Liver (tissue), 8 donors: ENCODE measurements at regions not wholly inside any gene's neighbourhood (a gene's known extent, or its start where the extent isn't known, plus 50 kb on each side); places are given as distances from the start of the nearest gene placed in this dataset.

Experiments used
- DNase-seq: peaks from one replicate; pipeline ENCODE4 v3.0.0-alpha.2; 2017; ENCODE audit warnings: low spot score
- H3K27ac ChIP-seq, 2 donors: one replicate each; pipeline ENCODE4 v1.7.0; 2013; ENCODE audit warnings: inconsistent platforms in 2 of 2, low read length in 2 of 2, control low read depth in 1 of 2, low read depth in 1 of 2, mild to moderate bottlenecking in 1 of 2
- H3K27me3 ChIP-seq, 4 donors: one replicate each; pipeline versions ENCODE4 v1.6.1 to v1.7.0; 2013; ENCODE audit warnings: low read length in 3 of 4, inconsistent platforms in 1 of 4, mild to moderate bottlenecking in 1 of 4, moderate library complexity in 1 of 4; ENCODE audit not compliant: control insufficient read depth in 4 of 4, insufficient read depth in 4 of 4
- H3K36me3 ChIP-seq, 4 donors: one replicate each; pipeline versions ENCODE4 v1.6.1 to v1.7.0; 2013; ENCODE audit warnings: low read length in 3 of 4, mild to moderate bottlenecking in 3 of 4, low read depth in 1 of 4, moderate library complexity in 1 of 4; ENCODE audit not compliant: control insufficient read depth in 4 of 4, insufficient read depth in 3 of 4
- H3K4me1 ChIP-seq, 4 donors: one replicate each; pipeline versions ENCODE4 v1.6.1 to v1.7.0; 2013; ENCODE audit warnings: low read length in 3 of 4, mild to moderate bottlenecking in 3 of 4, moderate library complexity in 1 of 4; ENCODE audit not compliant: control insufficient read depth in 4 of 4, insufficient read depth in 4 of 4
- H3K4me3 ChIP-seq, 3 donors: one replicate each; pipeline versions ENCODE4 v1.6.1 to v1.7.0; 2013; ENCODE audit warnings: low read length in 3 of 3, control low read depth in 1 of 3, low read depth in 1 of 3, mild to moderate bottlenecking in 1 of 3
- H3K9ac ChIP-seq, 2 donors: one replicate each; pipeline ENCODE4 v1.7.0; 2013; ENCODE audit warnings: low read length in 2 of 2, mild to moderate bottlenecking in 2 of 2, moderate library complexity in 2 of 2, control low read depth in 1 of 2, low read depth in 1 of 2
- H3K9me3 ChIP-seq, 4 donors: one replicate each; pipeline versions ENCODE4 v1.6.1 to v1.7.0; 2013; ENCODE audit warnings: low read length in 3 of 4; ENCODE audit not compliant: control insufficient read depth in 4 of 4
- ATF3 ChIP-seq: IDR thresholded peaks from 2 replicates; pipeline ENCODE4 v1.6.1; 2016; ENCODE audit warnings: antibody characterized with exemption
- CTCF ChIP-seq: fragments of 150-350 bp; IDR thresholded peaks from 2 replicates; pipeline ENCODE4 v1.5.1; 2017; ENCODE audit warnings: improper control_type of control experiment, low read depth, low read length; ENCODE audit not compliant: missing input control
- EGR1 ChIP-seq, 2 donors: IDR thresholded peaks; 2 replicates each; pipeline ENCODE4 v1.6.1; 2016 to 2018; ENCODE audit warnings: antibody characterized with exemption in 2 of 2, low read depth in 2 of 2
- FOXA1 ChIP-seq: IDR thresholded peaks from 2 replicates; pipeline ENCODE4 v1.6.1; 2016; ENCODE audit warnings: antibody characterized with exemption
- FOXA2 ChIP-seq: IDR thresholded peaks from 2 replicates; pipeline ENCODE4 v1.6.1; 2016; ENCODE audit warnings: antibody characterized with exemption
- GABPA ChIP-seq, 2 donors: IDR thresholded peaks in 1 of 2; conservative IDR thresholded peaks in 1 of 2; 2 replicates each; pipeline ENCODE4 v1.6.1; 2016; ENCODE audit warnings: antibody characterized with exemption in 2 of 2, mild to moderate bottlenecking in 1 of 2, moderate library complexity in 1 of 2
- HNF4A ChIP-seq, 2 donors: conservative IDR thresholded peaks; 2 replicates each; pipeline ENCODE4 v1.6.1; 2016; ENCODE audit warnings: antibody characterized with exemption in 2 of 2, mild to moderate bottlenecking in 2 of 2
- HNF4G ChIP-seq: IDR thresholded peaks from 2 replicates; pipeline ENCODE4 v1.6.1; 2016; ENCODE audit warnings: antibody characterized with exemption
- JUND ChIP-seq, 2 donors: IDR thresholded peaks; 2 replicates each; pipeline ENCODE4 v1.6.1; 2016; ENCODE audit warnings: antibody characterized with exemption in 2 of 2
- MAX ChIP-seq: IDR thresholded peaks from 2 replicates; pipeline ENCODE4 v1.6.1; 2016; ENCODE audit warnings: antibody characterized with exemption
- NR2F2 ChIP-seq: IDR thresholded peaks from 2 replicates; pipeline ENCODE4 v1.6.1; 2016; ENCODE audit warnings: antibody characterized with exemption
- RAD21 ChIP-seq, 2 donors: IDR thresholded peaks; 2 replicates each; pipeline ENCODE4 v1.6.1; 2016; ENCODE audit warnings: antibody characterized with exemption in 2 of 2, mild to moderate bottlenecking in 2 of 2
- REST ChIP-seq: IDR thresholded peaks from 2 replicates; pipeline ENCODE4 v1.6.1; 2016; ENCODE audit warnings: antibody characterized with exemption, mild to moderate bottlenecking
- RXRA ChIP-seq, 2 donors: IDR thresholded peaks; 2 replicates each; pipeline ENCODE4 v1.6.1; 2017 to 2018; ENCODE audit warnings: antibody characterized with exemption in 2 of 2, mild to moderate bottlenecking in 1 of 2
- SP1 ChIP-seq: IDR thresholded peaks from 2 replicates; pipeline ENCODE4 v1.6.1; 2018; ENCODE audit warnings: antibody characterized with exemption, mild to moderate bottlenecking
- TAF1 ChIP-seq: conservative IDR thresholded peaks from 2 replicates; pipeline ENCODE4 v1.6.1; 2016; ENCODE audit warnings: antibody characterized with exemption, mild to moderate bottlenecking
- YY1 ChIP-seq: IDR thresholded peaks from 2 replicates; pipeline ENCODE4 v1.6.1; 2016; ENCODE audit warnings: antibody characterized with exemption, mild to moderate bottlenecking
- ZBTB33 ChIP-seq: IDR thresholded peaks from 2 replicates; pipeline ENCODE4 v1.6.1; 2016; ENCODE audit warnings: antibody characterized with exemption
- WGBS: extraction: QIAGEN DNeasy Blood & Tissue Kit; methylation state at CpG from one replicate; pipeline ENCODE4 v1.1.7; 2013; 5-methylcytosine and 5-hydroxymethylcytosine counted together
- donor health status: healthy.
- donor health status: healthy.
- donor health status: healthy.
- donor health status: healthy.
- donor health status: healthy.

- 64% methylated on average over 2 of the region's 2 CpGs for WGBS
Measured at GRCh38 chr2:5172923-5173322, 519.3 kb upstream of the SOX11 start.

More at GRCh38 chr2:5172923-5173322, 519.3 kb upstream of the SOX11 start:
- TF ChIP-seq RXRA (IDR thresholded peaks at IDR 0.05) (no peak), FOXA1 (no peak), GABPA (IDR thresholded peaks at IDR 0.05 in 1 of 2, conservative IDR thresholded peaks at IDR 0.05 in 1 of 2) (no peak), MAX (no peak), SP1 (no peak), JUND (IDR thresholded peaks at IDR 0.05) (no peak), REST (no peak), NR2F2 (no peak), TAF1 (no peak), EGR1 (IDR thresholded peaks at IDR 0.05; ENCODE audit: low read depth in 2 of 2) (no peak), ZBTB33 (no peak), FOXA2 (no peak), RAD21 (IDR thresholded peaks at IDR 0.05) (no peak), HNF4A (conservative IDR thresholded peaks at IDR 0.05) (no peak), CTCF (no peak), YY1 (no peak), ATF3 (no peak), HNF4G (no peak)
- H3K4me3 ChIP-seq: no peak overlapping the region
- H3K27me3 ChIP-seq: no peaks in the 10 kb centered on the region
- no peak overlapping the region for H3K27ac ChIP-seq
- no peak for DNase-seq
- no peaks in the 10 kb centered on the region for H3K4me1 ChIP-seq
- no peak overlapping the region for H3K9ac ChIP-seq
- H3K9me3 ChIP-seq: no peaks in the 10 kb centered on the region
- no peaks in the 10 kb centered on the region for H3K36me3 ChIP-seq
